B cell (primary cell): ENCODE measurements at regions not wholly inside any gene's neighbourhood (a gene's known extent, or its start where the extent isn't known, plus 50 kb on each side); places are given as distances from the start of the nearest gene placed in this dataset.

Experiments used
- CTCF ChIP-seq: fragments of 200-600 bp; IDR thresholded peaks from one replicate; pipeline ENCODE4 v1.8.0; 2022; ENCODE audit warnings: antibody characterized with exemption, mild to moderate bottlenecking
- EZH2 ChIP-seq: IDR thresholded peaks from 2 replicates; pipeline ENCODE4 v1.6.1; 2012; ENCODE audit warnings: borderline replicate concordance, low read depth, mild to moderate bottlenecking, moderate library complexity, low read length; ENCODE audit not compliant: insufficient read depth, poor library complexity, severe bottlenecking

GRCh38 chr11:112448168-112448567, 187.5 kb upstream of the PLET1 start:
- TF ChIP-seq CTCF (no peak), EZH2 (no peak)
